Glomerular visceral epithelial cell (primary cell): ENCODE measurements at regions not wholly inside any gene's neighbourhood (a gene's known extent, or its start where the extent isn't known, plus 50 kb on each side); places are given as distances from the start of the nearest gene placed in this dataset.

ENCODE experiments used
- DNase-seq: peaks from one replicate; pipeline ENCODE4 v3.0.0-alpha.2; 2016; ENCODE audit errors: extremely low spot score

- DNase-seq = no peak
These were observed 55.5 kb downstream of the GSPT2 start for GRCh38 chrX:51798701-51799100.

GRCh38 chrX:51802917-51803688 is 59.9 kb downstream of the GSPT2 start:
- peak; percentile 64 for DNase-seq

- no peak for DNase-seq
These were observed 60.6 kb downstream of the GSPT2 start for GRCh38 chrX:51803833-51804232.

GRCh38 chrX:51804741-51805140 is 61.5 kb downstream of the GSPT2 start:
- DNase-seq = no peak

- DNase-seq = no peak
These were observed 70.7 kb downstream of the GSPT2 start for GRCh38 chrX:51813886-51814460.

GRCh38 chrX:51824061-51824460 is 69.4 kb upstream of the MAGED1 start:
- no peak for DNase-seq

GRCh38 chrX:51825436-51825835 is 68.0 kb upstream of the MAGED1 start:
- DNase-seq = no peak

GRCh38 chrX:51834076-51834475 is 59.3 kb upstream of the MAGED1 start:
- no peak for DNase-seq

GRCh38 chrX:51836823-51837222 is 56.6 kb upstream of the MAGED1 start:
- no peak for DNase-seq

- DNase-seq = no peak
These were observed 56.0 kb upstream of the MAGED1 start for GRCh38 chrX:51837451-51837850.

GRCh38 chrX:51837921-51838320 is 55.5 kb upstream of the MAGED1 start:
- DNase-seq = no peak
